CD4-positive, alpha-beta memory T cell (primary cell): ENCODE measurements at regions not wholly inside any gene's neighbourhood (a gene's known extent, or its start where the extent isn't known, plus 50 kb on each side); places are given as distances from the start of the nearest gene placed in this dataset.

Source experiments
- CTCF ChIA-PET: fragments of 350-600 bp; sonication (Branson Sonifier 250); formaldehyde crosslinking; loops from one replicate; lab custom pipeline; 2021; ENCODE audit warnings: inconsistent platforms; ENCODE audit not compliant: partially characterized antibody; lab: Charles Lee
- POLR2A ChIA-PET: fragments of 350-600 bp; sonication (Branson Sonifier 250); formaldehyde crosslinking; loops from one replicate; lab custom pipeline; 2021; ENCODE audit not compliant: partially characterized antibody; lab: Charles Lee
- DNase-seq, 5 donors: peaks; one replicate each; pipeline versions ENCODE4 v3.0.0 to v3.0.0-alpha.2; 2020 to 2022; ENCODE audit warnings: mixed read lengths in 1 of 5
- H3K27ac ChIP-seq: one replicate; pipeline ENCODE4 v1.7.0; 2013; ENCODE audit warnings: low read depth, low read length
- H3K27me3 ChIP-seq: 2 replicates; pipeline ENCODE4 v1.7.0; 2013; ENCODE audit warnings: mild to moderate bottlenecking, low read length, moderate library complexity; ENCODE audit not compliant: insufficient read depth
- H3K36me3 ChIP-seq: 2 replicates; pipeline ENCODE4 v1.7.0; 2013; ENCODE audit warnings: mild to moderate bottlenecking, low read length, moderate library complexity; ENCODE audit not compliant: insufficient read depth
- H3K4me1 ChIP-seq: 2 replicates; pipeline ENCODE4 v1.7.0; 2013; ENCODE audit warnings: mild to moderate bottlenecking, low read length, moderate library complexity; ENCODE audit not compliant: insufficient read depth
- H3K4me3 ChIP-seq, 2 donors: one replicate each; pipeline ENCODE4 v1.7.0; 2013; ENCODE audit warnings: low read length in 2 of 2, mild to moderate bottlenecking in 1 of 2
- H3K9me3 ChIP-seq, 2 donors: one replicate each; pipeline ENCODE4 v1.7.0; 2013; ENCODE audit warnings: low read length in 2 of 2, control low read depth in 1 of 2; ENCODE audit not compliant: control insufficient read depth in 1 of 2
- H3K27ac Mint-ChIP-seq, 7 donors: one replicate each; pipeline ENCODE4 v1.8.0; 2020 to 2021; ENCODE audit warnings: mixed read lengths in 7 of 7, mild to moderate bottlenecking in 6 of 7, inconsistent platforms in 3 of 7, moderate library complexity in 3 of 7
- H3K27me3 Mint-ChIP-seq, 2 donors: one replicate each; pipeline ENCODE4 v1.8.0; 2020 to 2021; ENCODE audit warnings: mixed read lengths in 2 of 2
- H3K36me3 Mint-ChIP-seq, 2 donors: one replicate each; pipeline ENCODE4 v1.8.0; 2020 to 2021; ENCODE audit warnings: mixed read lengths in 2 of 2, inconsistent platforms in 1 of 2, mild to moderate bottlenecking in 1 of 2
- H3K4me1 Mint-ChIP-seq, 4 donors: one replicate each; pipeline ENCODE4 v1.8.0; 2020 to 2021; ENCODE audit warnings: mixed read lengths in 4 of 4, mild to moderate bottlenecking in 1 of 4
- H3K4me3 Mint-ChIP-seq, 8 donors: one replicate each; pipeline ENCODE4 v1.8.0; 2020 to 2021; ENCODE audit warnings: mixed read lengths in 8 of 8, mild to moderate bottlenecking in 7 of 8, moderate library complexity in 6 of 8, inconsistent platforms in 3 of 8
- H3K9me3 Mint-ChIP-seq, 8 donors: one replicate each; pipeline ENCODE4 v1.8.0; 2020 to 2021; ENCODE audit warnings: mixed read lengths in 8 of 8, mild to moderate bottlenecking in 5 of 8, inconsistent platforms in 3 of 8, moderate library complexity in 1 of 8
- intact Hi-C: fragments of 100-400 bp; cut with micrococcal nuclease; formaldehyde crosslinking; loops from one replicate; pipeline ENCODE4 v1.15.1; 2023

- no peaks in the 10 kb centered on the region for H3K36me3 ChIP-seq
- H3K27me3 ChIP-seq = no peaks in the 10 kb centered on the region
- CTCF ChIA-PET = no interaction called here
- no peak overlapping the region for H3K27ac Mint-ChIP-seq
- no peaks in the 10 kb centered on the region for H3K4me1 Mint-ChIP-seq
- no peaks in the 10 kb centered on the region for H3K9me3 ChIP-seq
- no peaks in the 10 kb centered on the region for H3K36me3 Mint-ChIP-seq
- H3K4me3 ChIP-seq = no peak overlapping the region
- intact Hi-C loops = no loop called here
- POLR2A ChIA-PET = no interaction called here
- no peaks in the 10 kb centered on the region for H3K4me1 ChIP-seq
- DNase-seq = no peak
- no peak overlapping the region for H3K4me3 Mint-ChIP-seq
- H3K27ac ChIP-seq = no peak overlapping the region
- H3K27me3 Mint-ChIP-seq = peaks cover 0 to 3% of the 10 kb centered on the region in 2 donors
- H3K9me3 Mint-ChIP-seq = no peaks in the 10 kb centered on the region
These were observed 464.9 kb downstream of the EPM2A start for GRCh38 chr6:145270464-145270863.

GRCh38 chr6:145271040-145271439 lies 464.3 kb downstream of the EPM2A start:
- Mint-ChIP-seq H3K9me3 (no peaks in the 10 kb centered on the region), H3K36me3 (no peaks in the 10 kb centered on the region), H3K27me3 (peaks cover 0 to 3% of the 10 kb centered on the region in 2 donors), H3K4me3 (no peak overlapping the region), H3K27ac (no peak overlapping the region), H3K4me1 (no peaks in the 10 kb centered on the region)
- H3K4me1 ChIP-seq = no peaks in the 10 kb centered on the region
- H3K4me3 ChIP-seq = no peak overlapping the region
- no peaks in the 10 kb centered on the region for H3K36me3 ChIP-seq
- H3K9me3 ChIP-seq = no peaks in the 10 kb centered on the region
- ChIA-PET POLR2A (no interaction called here), CTCF (no interaction called here)
- intact Hi-C loops = no loop called here
- H3K27ac ChIP-seq = no peak overlapping the region
- DNase-seq = no peak
- H3K27me3 ChIP-seq = no peaks in the 10 kb centered on the region

- no peaks in the 10 kb centered on the region for H3K36me3 Mint-ChIP-seq
- H3K36me3 ChIP-seq = no peaks in the 10 kb centered on the region
- intact Hi-C loops = no loop called here
- no peak overlapping the region for H3K27ac Mint-ChIP-seq
- no peak overlapping the region for H3K27ac ChIP-seq
- no peaks in the 10 kb centered on the region for H3K27me3 ChIP-seq
- no peaks in the 10 kb centered on the region for H3K4me1 Mint-ChIP-seq
- no peaks in the 10 kb centered on the region for H3K9me3 Mint-ChIP-seq
- CTCF ChIA-PET = no interaction called here
- H3K4me3 ChIP-seq = no peak overlapping the region
- no peaks in the 10 kb centered on the region for H3K9me3 ChIP-seq
- POLR2A ChIA-PET = no interaction called here
- H3K27me3 Mint-ChIP-seq = peaks cover 0 to 3% of the 10 kb centered on the region in 2 donors
- no peak overlapping the region for H3K4me3 Mint-ChIP-seq
- no peaks in the 10 kb centered on the region for H3K4me1 ChIP-seq
- DNase-seq = no peak
These were observed 463.7 kb downstream of the EPM2A start for GRCh38 chr6:145271577-145271976.

- H3K4me1 ChIP-seq = no peaks in the 10 kb centered on the region
- DNase-seq = no peak
- Mint-ChIP-seq H3K9me3 (no peaks in the 10 kb centered on the region), H3K27ac (no peak overlapping the region), H3K36me3 (no peaks in the 10 kb centered on the region), H3K4me3 (no peak overlapping the region), H3K27me3 (peaks cover 0 to 3% of the 10 kb centered on the region in 2 donors), H3K4me1 (no peaks in the 10 kb centered on the region)
- H3K9me3 ChIP-seq = no peaks in the 10 kb centered on the region
- no peaks in the 10 kb centered on the region for H3K27me3 ChIP-seq
- intact Hi-C loops = no loop called here
- H3K4me3 ChIP-seq = no peak overlapping the region
- no peak overlapping the region for H3K27ac ChIP-seq
- CTCF ChIA-PET = no interaction called here
- POLR2A ChIA-PET = no interaction called here
- H3K36me3 ChIP-seq = no peaks in the 10 kb centered on the region
These were observed 463.1 kb downstream of the EPM2A start for GRCh38 chr6:145272246-145272645.

DNA sequence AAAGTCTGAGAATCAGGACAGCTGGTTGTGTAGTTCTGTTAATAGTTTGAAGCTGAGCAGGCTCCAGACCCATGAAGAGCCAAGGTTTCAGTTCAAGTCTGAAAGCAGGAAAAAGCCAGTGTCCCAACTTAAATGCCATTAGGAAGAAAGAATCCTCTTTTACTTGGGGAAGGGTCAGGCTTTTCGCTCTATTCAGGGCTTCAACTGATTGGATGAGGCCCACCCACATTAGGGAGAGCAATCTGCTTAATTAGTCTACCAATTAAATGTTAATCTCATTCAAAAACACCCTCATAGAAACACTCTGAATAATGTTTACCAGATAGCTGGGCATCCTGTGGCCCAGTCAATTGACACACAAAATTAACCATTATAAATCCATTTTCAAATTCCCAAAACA lies 462.2 kb downstream of the EPM2A start:
- H3K4me1 Mint-ChIP-seq = no peaks in the 10 kb centered on the region
- no peak overlapping the region for H3K4me3 Mint-ChIP-seq
- no peak overlapping the region for H3K27ac Mint-ChIP-seq
- peaks cover 1 to 3% of the 10 kb centered on the region in 2 donors for H3K27me3 Mint-ChIP-seq
- Histone ChIP-seq H3K27ac (no peak overlapping the region), H3K9me3 (no peaks in the 10 kb centered on the region), H3K27me3 (no peaks in the 10 kb centered on the region), H3K4me1 (no peaks in the 10 kb centered on the region), H3K36me3 (no peaks in the 10 kb centered on the region), H3K4me3 (no peak overlapping the region)
- no peaks in the 10 kb centered on the region for H3K9me3 Mint-ChIP-seq
- intact Hi-C loops = no loop called here
- ChIA-PET CTCF (no interaction called here), POLR2A (no interaction called here)
- H3K36me3 Mint-ChIP-seq = no peaks in the 10 kb centered on the region
- no peak for DNase-seq

DNA sequence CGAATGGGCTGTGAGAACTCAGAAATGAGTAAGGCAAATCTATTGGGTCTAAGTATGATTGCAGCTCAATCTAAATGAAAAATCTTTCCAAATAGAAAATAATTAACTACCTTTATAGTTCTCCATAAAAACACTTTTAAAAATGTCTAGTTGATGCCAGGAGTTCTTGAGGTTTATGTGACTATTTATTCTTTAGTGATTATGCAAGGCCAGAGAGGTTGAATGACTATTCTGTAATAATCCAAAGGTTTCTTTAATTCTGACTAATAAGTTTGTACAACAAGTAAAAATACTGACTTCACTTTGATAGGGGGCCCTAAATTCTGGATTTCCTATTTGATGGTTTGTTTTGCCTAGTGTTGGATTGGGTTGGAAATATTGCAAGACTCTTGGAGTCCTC lies 461.2 kb downstream of the EPM2A start:
- Mint-ChIP-seq H3K4me1 (no peaks in the 10 kb centered on the region), H3K36me3 (no peaks in the 10 kb centered on the region), H3K27me3 (peaks cover 1 to 3% of the 10 kb centered on the region in 2 donors), H3K4me3 (no peak overlapping the region), H3K27ac (no peak overlapping the region), H3K9me3 (no peaks in the 10 kb centered on the region)
- Histone ChIP-seq H3K4me1 (no peaks in the 10 kb centered on the region), H3K4me3 (no peak overlapping the region), H3K27me3 (no peaks in the 10 kb centered on the region), H3K27ac (no peak overlapping the region), H3K9me3 (no peaks in the 10 kb centered on the region), H3K36me3 (no peaks in the 10 kb centered on the region)
- POLR2A ChIA-PET = no interaction called here
- intact Hi-C loops = no loop called here
- DNase-seq = no peak
- CTCF ChIA-PET = no interaction called here

DNA sequence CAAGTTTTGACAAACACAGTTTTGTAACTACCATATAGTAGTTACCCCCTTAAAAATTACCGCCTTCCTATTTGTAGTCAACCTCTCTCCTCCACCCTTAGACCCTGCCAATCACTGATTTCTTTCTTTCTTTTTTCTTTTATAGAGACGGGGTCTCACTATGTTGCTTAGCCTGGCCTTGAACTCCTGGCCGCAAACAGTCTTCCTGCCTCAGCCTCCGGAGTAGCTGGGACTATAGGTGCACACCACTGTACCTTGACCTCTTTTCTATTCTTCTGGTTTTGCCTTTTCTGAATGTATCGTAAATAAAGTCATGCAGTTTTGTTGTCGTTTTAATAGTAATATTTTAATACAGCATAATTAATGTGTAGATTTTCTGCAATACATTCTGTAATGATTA lies 460.3 kb downstream of the EPM2A start:
- H3K4me1 ChIP-seq = no peaks in the 10 kb centered on the region
- intact Hi-C loops = no loop called here
- Mint-ChIP-seq H3K27me3 (peaks cover 1 to 2% of the 10 kb centered on the region in 2 donors), H3K9me3 (no peaks in the 10 kb centered on the region), H3K4me3 (no peak overlapping the region), H3K4me1 (no peaks in the 10 kb centered on the region), H3K36me3 (no peaks in the 10 kb centered on the region), H3K27ac (no peak overlapping the region)
- no peaks in the 10 kb centered on the region for H3K9me3 ChIP-seq
- DNase-seq = no peak
- CTCF ChIA-PET = no interaction called here
- no peak overlapping the region for H3K27ac ChIP-seq
- POLR2A ChIA-PET = no interaction called here
- H3K4me3 ChIP-seq = no peak overlapping the region
- H3K36me3 ChIP-seq = no peaks in the 10 kb centered on the region
- H3K27me3 ChIP-seq = no peaks in the 10 kb centered on the region

- no peaks in the 10 kb centered on the region for H3K27me3 ChIP-seq
- no peak overlapping the region for H3K4me3 Mint-ChIP-seq
- CTCF ChIA-PET = no interaction called here
- no peaks in the 10 kb centered on the region for H3K9me3 ChIP-seq
- no peak for DNase-seq
- H3K9me3 Mint-ChIP-seq = peaks cover 0 to 4% (median 0%) of the 10 kb centered on the region in 8 donors
- H3K27me3 Mint-ChIP-seq = peaks cover 0 to 1% of the 10 kb centered on the region in 2 donors
- intact Hi-C loops = no loop called here
- no peaks in the 10 kb centered on the region for H3K4me1 Mint-ChIP-seq
- H3K36me3 Mint-ChIP-seq = no peaks in the 10 kb centered on the region
- no peak overlapping the region for H3K27ac ChIP-seq
- no peak overlapping the region for H3K4me3 ChIP-seq
- no peaks in the 10 kb centered on the region for H3K4me1 ChIP-seq
- H3K36me3 ChIP-seq = no peaks in the 10 kb centered on the region
- no peak overlapping the region for H3K27ac Mint-ChIP-seq
- POLR2A ChIA-PET = no interaction called here
These were observed 459.5 kb downstream of the EPM2A start for GRCh38 chr6:145275787-145276186.
